M059J (cell line): ENCODE measurements at regions not wholly inside any gene's neighbourhood (a gene's known extent, or its start where the extent isn't known, plus 50 kb on each side); places are given as distances from the start of the nearest gene placed in this dataset.
"Not testable (repeated sequence)": the region's sequence is repeated elsewhere in the genome, so short reads cannot be mapped to it uniquely, and the experiment has no call there.

Experiments
- DNase-seq: peaks from one replicate; pipeline ENCODE4 v3.0.0-alpha.2; 2012; ENCODE audit warnings: low read depth

DNA sequence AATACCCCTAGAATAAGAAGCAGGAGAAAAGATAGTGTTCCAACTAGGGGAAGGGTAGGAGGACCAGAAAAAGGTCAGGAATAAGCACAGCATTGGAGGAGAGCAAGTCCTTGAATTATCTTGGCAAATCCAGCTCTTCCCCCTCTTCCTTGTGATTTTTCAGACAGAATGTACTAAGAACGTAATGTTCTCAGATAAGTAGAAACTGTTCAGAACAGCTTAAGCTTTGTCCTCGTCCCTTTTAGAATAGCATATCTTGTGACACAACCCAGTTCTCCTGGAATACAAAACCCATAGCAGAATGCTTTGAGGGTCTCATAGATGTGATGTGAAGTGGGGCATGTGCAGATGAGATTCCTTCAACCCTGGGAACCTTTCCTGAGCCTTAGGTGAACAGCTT, 97.4 kb downstream of the EMB start:
- DNase-seq: no peak

DNA sequence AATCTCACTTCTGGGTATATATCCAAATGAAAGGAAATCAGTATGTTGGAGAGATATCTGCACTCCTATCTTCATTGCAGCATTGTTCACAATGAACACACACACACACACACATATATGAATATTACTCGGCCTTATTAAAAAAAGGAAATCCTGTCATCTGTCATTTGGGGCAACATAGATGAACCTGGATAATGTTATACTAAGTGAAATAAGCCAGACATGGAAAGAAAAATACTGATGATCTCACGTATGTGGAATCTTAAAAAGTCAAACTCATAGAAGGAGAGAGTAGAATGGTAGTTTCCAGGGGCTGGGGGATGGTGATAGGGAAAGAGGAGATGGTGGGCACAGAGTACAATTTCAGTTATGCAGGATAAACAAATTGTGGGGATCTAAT, 100.3 kb downstream of the EMB start:
- DNase-seq: no peak

GRCh38 chr5:50330633-50331032, 110.5 kb downstream of the EMB start:
- not testable (repeated sequence) for DNase-seq

- DNase-seq: no peak
Observed at GRCh38 chr5:50328193-50328729, 112.8 kb downstream of the EMB start.

- peak; percentile 13 for DNase-seq
Observed at GRCh38 chr5:50325237-50325832, 115.8 kb downstream of the EMB start.

DNA sequence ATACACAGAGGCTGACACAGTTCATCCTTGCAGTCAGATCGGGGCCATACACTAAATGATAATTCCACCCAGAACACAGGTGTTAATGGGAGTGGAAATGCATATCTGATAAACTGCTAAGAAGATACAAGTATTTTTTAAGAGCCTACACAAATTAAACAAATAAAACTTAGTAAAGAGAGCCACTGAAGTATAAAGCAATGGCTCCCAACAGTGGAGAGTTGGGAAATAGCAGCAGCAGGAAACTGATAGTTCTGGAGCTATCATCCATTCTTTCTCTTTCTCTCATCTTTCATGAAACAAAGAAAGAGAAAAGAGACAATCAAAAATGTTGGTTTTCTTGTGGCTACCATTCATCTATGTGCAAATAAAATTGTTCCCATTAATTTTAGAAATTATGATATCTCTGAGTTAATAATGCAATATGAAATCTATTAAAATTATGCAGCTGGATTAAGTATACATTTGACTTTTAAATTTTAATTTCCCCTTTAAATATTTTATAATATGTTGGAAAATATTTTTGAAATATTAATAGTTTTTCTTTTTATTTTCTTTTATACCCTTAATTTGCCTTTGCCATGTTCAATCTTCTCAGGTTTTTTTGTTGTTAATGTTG, 120.8 kb downstream of the EMB start:
- DNase-seq: no peak

- no peak for DNase-seq
Observed at GRCh38 chr5:50318220-50318619, 122.9 kb downstream of the EMB start.

- DNase-seq: not testable (repeated sequence)
Observed at GRCh38 chr5:50306488-50306887, 134.6 kb downstream of the EMB start.

DNA sequence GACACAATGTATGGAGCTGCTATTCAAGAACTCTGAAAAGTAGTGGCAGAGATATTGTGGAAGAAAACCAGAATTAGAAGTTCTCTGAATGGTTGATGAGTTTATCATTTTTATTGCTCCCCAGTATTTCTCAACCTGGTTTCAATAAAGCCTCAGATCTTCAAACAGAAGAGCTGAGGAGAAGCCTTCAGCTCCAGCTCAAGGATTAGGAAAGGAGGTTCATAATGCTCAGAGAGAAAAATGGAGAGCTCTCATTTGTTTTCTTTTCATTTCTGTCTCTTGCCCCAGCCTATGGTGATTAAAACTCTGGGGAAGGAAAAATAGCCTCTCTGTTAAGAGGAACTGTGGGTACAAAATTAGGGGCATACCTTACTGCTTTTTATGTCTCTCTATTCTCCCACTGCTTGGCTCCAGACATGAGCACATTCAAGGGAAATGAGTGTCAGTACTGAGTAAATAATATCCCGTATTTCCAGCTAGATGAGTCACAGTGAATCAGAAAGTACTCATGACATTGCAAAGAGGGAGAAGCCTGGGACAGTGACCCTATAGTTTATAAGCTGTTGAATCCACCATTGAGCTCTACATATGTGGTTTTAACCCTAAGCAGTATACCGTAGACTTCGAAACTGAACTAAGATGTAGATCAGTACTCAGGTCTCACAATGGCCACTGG, 138.1 kb downstream of the EMB start:
- DNase-seq: peak; percentile 24

- DNase-seq: no peak
Observed at GRCh38 chr5:50301756-50302155, 139.3 kb downstream of the EMB start.

DNA sequence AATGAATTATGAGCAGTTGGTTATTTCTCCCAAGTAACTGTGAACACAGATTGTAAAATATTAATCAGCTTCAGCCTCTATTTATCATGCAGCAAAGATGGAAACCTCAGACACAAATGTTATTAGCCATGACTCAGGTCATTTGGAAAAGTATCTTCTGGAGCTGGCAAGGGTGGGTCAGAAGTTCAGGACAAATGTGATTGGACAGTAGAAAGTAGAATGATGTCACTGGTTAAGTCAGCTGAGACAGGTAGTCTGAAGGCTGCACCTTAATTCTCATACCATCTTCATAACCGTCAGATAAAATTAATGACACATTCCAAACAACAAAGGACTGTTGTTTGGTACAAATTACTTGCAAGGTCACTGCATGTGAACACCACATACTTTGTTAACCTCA, 140.2 kb downstream of the EMB start:
- DNase-seq: no peak

- DNase-seq: no peak
Observed at GRCh38 chr5:50299896-50300295, 141.2 kb downstream of the EMB start.

DNA sequence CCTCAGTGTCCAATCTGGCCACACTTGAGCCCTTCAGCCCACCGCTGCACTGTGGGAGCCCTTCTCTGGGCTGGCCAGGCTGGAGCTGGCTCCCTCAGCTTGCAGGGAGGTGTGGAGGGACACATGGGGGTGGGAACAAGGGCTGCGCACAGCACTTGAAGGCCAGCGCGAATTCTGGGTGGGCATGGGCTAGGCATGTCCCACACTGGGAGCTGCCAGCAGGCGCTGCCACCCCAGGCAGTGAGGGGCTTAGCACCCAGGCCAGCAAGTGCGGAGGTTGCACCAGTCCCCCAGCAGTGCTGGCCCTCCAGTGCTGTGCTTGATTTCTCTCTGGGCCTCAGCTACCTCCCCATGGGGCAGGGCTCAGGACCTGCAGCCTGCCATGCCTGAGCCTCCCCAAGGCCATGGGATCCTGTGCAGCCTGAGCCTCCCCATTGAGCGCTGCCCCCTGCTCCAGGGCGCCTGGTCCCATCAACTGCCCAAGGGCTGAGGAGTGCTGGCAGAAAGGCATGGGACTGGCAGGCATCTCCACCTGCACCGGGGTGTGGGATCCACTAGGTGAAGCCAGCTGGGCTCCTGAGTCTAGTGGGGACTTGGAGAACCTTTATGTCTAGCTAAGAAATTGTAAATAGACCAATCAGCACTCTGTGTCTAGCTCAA, 148.2 kb downstream of the EMB start:
- DNase-seq: no peak

DNA sequence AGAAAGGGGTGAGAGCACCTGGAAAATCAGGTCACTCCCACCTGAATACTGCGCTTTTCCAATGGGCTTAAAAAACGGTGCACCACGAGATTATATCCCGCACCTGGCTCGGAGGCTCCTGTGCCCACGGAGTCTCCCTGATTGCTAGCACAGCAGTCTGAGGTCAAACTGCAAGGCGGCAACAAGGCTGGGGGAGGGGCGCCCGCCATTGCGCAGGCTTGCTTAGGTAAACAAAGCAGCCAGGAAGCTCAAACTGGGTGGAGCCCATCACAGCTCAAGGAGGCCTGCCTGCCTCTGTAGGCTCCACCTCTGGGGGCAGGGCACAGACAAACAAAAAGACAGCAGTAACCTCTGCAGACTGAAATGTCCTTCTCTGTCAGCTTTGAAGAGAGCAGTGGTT, 160.6 kb downstream of the EMB start:
- DNase-seq: not testable (repeated sequence)
